ENCODE measurements at regions not wholly inside any gene's neighbourhood (a gene's known extent, or its start where the extent isn't known, plus 50 kb on each side); places are given as distances from the start of the nearest gene placed in this dataset.
"Not testable (repeated sequence)": the region's sequence is repeated elsewhere in the genome, so short reads cannot be mapped to it uniquely, and the experiment has no call there.

- no peak for DNase-seq (ENCODE audit: extremely low read depth in 1 of 2, low read depth in 1 of 2)
Measured at GRCh38 chr6:134678436-134678889, 271.4 kb downstream of the ALDH8A1 start.

GRCh38 chr6:134676307-134677281 is 273.3 kb downstream of the ALDH8A1 start:
- DNase-seq (ENCODE audit: extremely low read depth in 1 of 2, low read depth in 1 of 2) = no peak

GRCh38 chr6:134675110-134676054 is 274.5 kb downstream of the ALDH8A1 start:
- DNase-seq (ENCODE audit: extremely low read depth in 1 of 2, low read depth in 1 of 2) = no peak

GRCh38 chr6:134674562-134674961 is 275.3 kb downstream of the ALDH8A1 start:
- DNase-seq (ENCODE audit: extremely low read depth in 1 of 2, low read depth in 1 of 2) = no peak

- DNase-seq (ENCODE audit: extremely low read depth in 1 of 2, low read depth in 1 of 2) = no peak
Measured at GRCh38 chr6:134669485-134669884, 280.4 kb downstream of the ALDH8A1 start.

GRCh38 chr6:134667111-134667510 is 282.8 kb downstream of the ALDH8A1 start:
- no peak for DNase-seq (ENCODE audit: extremely low read depth in 1 of 2, low read depth in 1 of 2)

- no peak for DNase-seq (ENCODE audit: extremely low read depth in 1 of 2, low read depth in 1 of 2)
Measured at GRCh38 chr6:134666125-134666524, 283.8 kb downstream of the ALDH8A1 start.

GRCh38 chr6:134665029-134665723 is 284.7 kb downstream of the ALDH8A1 start:
- DNase-seq (ENCODE audit: extremely low read depth in 1 of 2, low read depth in 1 of 2) = no peak

- no peak for DNase-seq (ENCODE audit: extremely low read depth in 1 of 2, low read depth in 1 of 2)
Measured at GRCh38 chr6:134663800-134664535, 285.9 kb downstream of the ALDH8A1 start.

- DNase-seq (ENCODE audit: extremely low read depth in 1 of 2, low read depth in 1 of 2) = no peak
Measured at GRCh38 chr6:134663356-134663755, 286.5 kb downstream of the ALDH8A1 start.

GRCh38 chr6:134662077-134662700 is 287.7 kb downstream of the ALDH8A1 start:
- DNase-seq (ENCODE audit: extremely low read depth in 1 of 2, low read depth in 1 of 2) = no peak

- not testable (repeated sequence) for DNase-seq (ENCODE audit: extremely low read depth in 1 of 2, low read depth in 1 of 2)
Measured at GRCh38 chr6:134659885-134660284, 290.0 kb downstream of the ALDH8A1 start.

- no peak for DNase-seq (ENCODE audit: extremely low read depth in 1 of 2, low read depth in 1 of 2)
Measured at GRCh38 chr6:134658596-134658995, 291.3 kb downstream of the ALDH8A1 start.

- no peak for DNase-seq (ENCODE audit: extremely low read depth in 1 of 2, low read depth in 1 of 2)
Measured at GRCh38 chr6:134657751-134658527, 292.0 kb downstream of the ALDH8A1 start.

- DNase-seq (ENCODE audit: extremely low read depth in 1 of 2, low read depth in 1 of 2) = no peak
Measured at GRCh38 chr6:134657343-134657742, 292.6 kb downstream of the ALDH8A1 start.

GRCh38 chr6:134654751-134655150 is 295.1 kb downstream of the ALDH8A1 start:
- DNase-seq (ENCODE audit: extremely low read depth in 1 of 2, low read depth in 1 of 2) = no peak

GRCh38 chr6:134651519-134651918 is 298.4 kb downstream of the ALDH8A1 start:
- DNase-seq (ENCODE audit: extremely low read depth in 1 of 2, low read depth in 1 of 2) = no peak

GRCh38 chr6:134647861-134648260 is 302.0 kb downstream of the ALDH8A1 start:
- DNase-seq (ENCODE audit: extremely low read depth in 1 of 2, low read depth in 1 of 2) = no peak

- DNase-seq (ENCODE audit: extremely low read depth in 1 of 2, low read depth in 1 of 2) = no peak
Measured at GRCh38 chr6:134642819-134643218, 307.1 kb downstream of the ALDH8A1 start.
